K562 (cell line): ENCODE measurements at regions not wholly inside any gene's neighbourhood (a gene's known extent, or its start where the extent isn't known, plus 50 kb on each side); places are given as distances from the start of the nearest gene placed in this dataset.

Experiments used
- ATAC-seq: fragments of 200-7000 bp; cut with Tn5 transposase; 3 replicates; pipeline ENCODE4 v1.9.1; 2020; ENCODE audit warnings: moderate library complexity
- BruUV-seq: library from RNA; stranded (reverse); fragments of 400-500 nt; replicated peaks from 2 replicates; lab custom pipeline; 2021; lab: Mats Ljungman, UMichigan
- CTCF ChIA-PET: fragments of 300-600 bp; formaldehyde crosslinking; extraction: SDS; loops from one replicate; lab custom pipeline; 2021; ENCODE audit warnings: low intra/inter-chr PET ratio; lab: Yijun Ruan, JAX
- POLR2A ChIA-PET: fragments of 300-600, 350-650 bp; sonication (Branson Sonifier 250); formaldehyde crosslinking; extraction: SDS; loops from one replicate; lab custom pipeline; 2021; ENCODE audit warnings: antibody characterized with exemption, inconsistent platforms; lab: Yijun Ruan, JAX
- DNase-seq, 4 experiments: peaks; one replicate each; pipeline versions ENCODE4 v3.0.0 to v3.0.0-alpha.2; 2011 to 2018; ENCODE audit warnings: low spot score in 3 of 4, mixed read lengths in 3 of 4; ENCODE audit errors: extremely low read depth in 1 of 4
- FAIRE-seq: peaks from 2 replicates; lab custom pipeline; 2011; peaks lifted over from hg19 to GRCh38; lab: Jason Lieb, UNC
- H2AFZ ChIP-seq: 2 replicates; pipeline ENCODE4 v1.6.0; 2011; ENCODE audit warnings: low read depth, low read length, control low read depth, inconsistent platforms
- H3K27ac ChIP-seq: fragments of 200-600 bp; 3 replicates; pipeline ENCODE4 v1.8.0; 2011; ENCODE audit warnings: low read depth, mild to moderate bottlenecking, control low read depth, inconsistent platforms, low read length, moderate library complexity, mixed read lengths; ENCODE audit errors: extremely low read depth
- H3K27me3 ChIP-seq, 2 experiments: fragments of 300-600 bp in 1 of 2; 2 replicates in 1 of 2; 3 replicates in 1 of 2; pipeline versions ENCODE4 v1.6.0 to v1.8.0; 2011; ENCODE audit warnings: inconsistent platforms in 2 of 2, low read length in 2 of 2, mild to moderate bottlenecking in 1 of 2, mixed read lengths in 1 of 2, moderate library complexity in 1 of 2; ENCODE audit not compliant: control insufficient read depth in 2 of 2, insufficient read depth in 2 of 2
- H3K36me3 ChIP-seq: fragments of 300-600 bp; 3 replicates; pipeline ENCODE4 v1.8.0; 2011; ENCODE audit warnings: mild to moderate bottlenecking, low read length, inconsistent platforms; ENCODE audit not compliant: control insufficient read depth, insufficient read depth
- H3K4me1 ChIP-seq, 2 experiments: fragments of 200-600 bp in 1 of 2; replicated peaks in 1 of 2; 2 replicates in 1 of 2; 3 replicates in 1 of 2; pipeline versions ENCODE4 v1.5.1 to v1.8.0; 2011; ENCODE audit warnings: inconsistent platforms in 2 of 2, low read length in 2 of 2, mild to moderate bottlenecking in 1 of 2, mixed read lengths in 1 of 2, moderate library complexity in 1 of 2; ENCODE audit not compliant: control insufficient read depth in 2 of 2, insufficient read depth in 2 of 2
- H3K4me2 ChIP-seq: 2 replicates; pipeline ENCODE4 v1.6.1; 2011; ENCODE audit warnings: low read length, control low read depth, inconsistent platforms, mixed read lengths; ENCODE audit not compliant: insufficient read depth
- H3K4me3 ChIP-seq: fragments of 200-600 bp; sonication (generic), shearing (Covaris generic); 2 replicates; pipeline ENCODE4 v1.5.1; 2016; ENCODE audit warnings: control low read depth, inconsistent platforms
- H3K79me2 ChIP-seq: fragments of 200-600 bp; 3 replicates; pipeline ENCODE4 v1.8.0; 2011; ENCODE audit warnings: low read length, inconsistent platforms; ENCODE audit not compliant: control insufficient read depth, insufficient read depth
- H3K9ac ChIP-seq, 2 experiments: 2 replicates each; pipeline versions ENCODE4 v1.6.0 to v1.6.1; 2011; ENCODE audit warnings: low read depth in 2 of 2, low read length in 2 of 2, control low read depth in 1 of 2, inconsistent platforms in 1 of 2, mild to moderate bottlenecking in 1 of 2, mixed read lengths in 1 of 2; ENCODE audit not compliant: insufficient read depth in 1 of 2
- H3K9me1 ChIP-seq: one replicate; pipeline ENCODE4 v1.6.0; 2011; ENCODE audit warnings: inconsistent platforms, mild to moderate bottlenecking, low read length, moderate library complexity; ENCODE audit not compliant: control insufficient read depth, insufficient read depth
- H3K9me3 ChIP-seq: replicated peaks from 2 replicates; pipeline ENCODE4 v1.5.1; 2011; ENCODE audit warnings: low read depth, low read length, inconsistent platforms; ENCODE audit not compliant: control insufficient read depth, insufficient read depth
- H4K20me1 ChIP-seq: replicated peaks from 2 replicates; pipeline ENCODE4 v1.6.1; 2011; ENCODE audit warnings: low read length, inconsistent platforms, mixed read lengths; ENCODE audit not compliant: control insufficient read depth, insufficient read depth
- CEBPB ChIP-seq: fragments of 450-650 bp; IDR thresholded peaks from 2 replicates; pipeline ENCODE4 v1.6.1; 2016; ENCODE audit warnings: missing genetic modification characterization, missing compliant biosample characterization
- ERF ChIP-seq: fragments of 450-650 bp; formaldehyde crosslinking; IDR thresholded peaks from 2 replicates; pipeline ENCODE4 v1.4.0; 2020; ENCODE audit warnings: mild to moderate bottlenecking, mixed read lengths
- ESRRA ChIP-seq: fragments of 450-650 bp; IDR thresholded peaks from 2 replicates; pipeline ENCODE4 v1.6.1; 2014; ENCODE audit warnings: low read depth, mild to moderate bottlenecking, moderate library complexity, borderline replicate concordance
- HDAC2 ChIP-seq: fragments of 450-650 bp; IDR thresholded peaks from 2 replicates; pipeline ENCODE4 v1.6.1; 2016; ENCODE audit warnings: mild to moderate bottlenecking
- HEY1 ChIP-seq: fragments of 250-450 bp; sonication (Bioruptor Pico); IDR thresholded peaks from 2 replicates; pipeline ENCODE4 v1.5.0; 2020; ENCODE audit warnings: mild to moderate bottlenecking, moderate library complexity, borderline replicate concordance
- KDM2B ChIP-seq: fragments of 250-450 bp; sonication (Bioruptor Pico); IDR thresholded peaks from 2 replicates; pipeline ENCODE4 v1.8.0; 2021; ENCODE audit warnings: mild to moderate bottlenecking, moderate library complexity
- NR4A1 ChIP-seq, 2 experiments: fragments of 250-450 bp in 1 of 2; fragments of 450-650 bp in 1 of 2; sonication (Bioruptor Pico) in 1 of 2; IDR thresholded peaks; 2 replicates each; pipeline versions ENCODE4 v1.4.0 to v1.6.1; 2016 to 2020; ENCODE audit warnings: mild to moderate bottlenecking in 2 of 2, missing compliant biosample characterization in 1 of 2, missing genetic modification characterization in 1 of 2, moderate library complexity in 1 of 2
- PHF8 ChIP-seq: fragments of 200-600 bp; sonication (generic); IDR thresholded peaks from 2 replicates; pipeline ENCODE4 v1.6.1; 2012; ENCODE audit warnings: mixed run types, mild to moderate bottlenecking, inconsistent platforms, low read length, moderate library complexity, borderline replicate concordance
- PHTF2 ChIP-seq: fragments of 250-450 bp; sonication (Bioruptor Pico); IDR thresholded peaks from 2 replicates; pipeline ENCODE4 v1.5.0; 2021; ENCODE audit warnings: mild to moderate bottlenecking
- RBFOX2 ChIP-seq: fragments of 200-400 bp; formaldehyde crosslinking; IDR thresholded peaks from 2 replicates; pipeline ENCODE4 v1.6.1; 2017; ENCODE audit warnings: low read depth, mild to moderate bottlenecking, low read length, moderate library complexity
- XRCC3 ChIP-seq: fragments of 450-650 bp; IDR thresholded peaks from 2 replicates; pipeline ENCODE4 v1.6.1; 2017; ENCODE audit warnings: mild to moderate bottlenecking, moderate library complexity
- ZBTB8A ChIP-seq: fragments of 450-650 bp; IDR thresholded peaks from 2 replicates; pipeline ENCODE4 v1.6.1; 2018; ENCODE audit warnings: mild to moderate bottlenecking, moderate library complexity; ENCODE audit not compliant: partially characterized antibody
- ZNF77 ChIP-seq: fragments of 250-450 bp; sonication (Bioruptor Pico); IDR thresholded peaks from 2 replicates; pipeline ENCODE4 v1.5.0; 2020
- WGBS: fragments of 100-300 bp; shearing (Covaris generic); methylation state at CpG from one replicate; pipeline ENCODE4 v1.1.6; 2016; ENCODE audit warnings: low coverage, mixed read lengths; ENCODE audit not compliant: insufficient coverage; ENCODE audit errors: missing lambda C conversion rate; 5-methylcytosine and 5-hydroxymethylcytosine counted together
- in situ Hi-C: fragments of 300-500 bp; cut with MboI; formaldehyde crosslinking; loops from 4 replicates; pipeline ENCODE4 v1.15.0; 2018; ENCODE audit warnings: inconsistent platforms, mixed read lengths
- intact Hi-C: fragments of 100-400 bp; cut with micrococcal nuclease; formaldehyde crosslinking; loops from 2 replicates; pipeline ENCODE4 v1.14.2; 2022
- TF ChIP-seq, protein P1 (sequence below), 2 experiments: fragments of 450-650 bp in 1 of 2; sonication (generic) in 1 of 2; formaldehyde crosslinking in 1 of 2; IDR thresholded peaks in 1 of 2; conservative IDR thresholded peaks in 1 of 2; 2 replicates each; pipeline versions ENCODE4 v1.6.1 to v1.8.1; 2016 to 2023; ENCODE audit warnings: mild to moderate bottlenecking in 2 of 2, moderate library complexity in 2 of 2, inconsistent platforms in 1 of 2, missing genetic modification reagents in 1 of 2
- TF ChIP-seq, protein P2 (sequence below): fragments of 450-650 bp; IDR thresholded peaks from 2 replicates; pipeline ENCODE4 v1.6.1; 2018; ENCODE audit warnings: mild to moderate bottlenecking, low read depth; ENCODE audit not compliant: partially characterized antibody
- TF ChIP-seq, protein P3 (sequence below): fragments of 250-450 bp; sonication (Bioruptor Pico); IDR thresholded peaks from 2 replicates; pipeline ENCODE4 v1.8.0; 2022; ENCODE audit warnings: moderate library complexity, mild to moderate bottlenecking, inconsistent platforms
- TF ChIP-seq, protein P4 (sequence below): fragments of 250-450 bp; sonication (Bioruptor Pico); IDR thresholded peaks from 2 replicates; pipeline ENCODE4 v1.5.0; 2021; ENCODE audit warnings: mild to moderate bottlenecking, borderline replicate concordance

DNA sequence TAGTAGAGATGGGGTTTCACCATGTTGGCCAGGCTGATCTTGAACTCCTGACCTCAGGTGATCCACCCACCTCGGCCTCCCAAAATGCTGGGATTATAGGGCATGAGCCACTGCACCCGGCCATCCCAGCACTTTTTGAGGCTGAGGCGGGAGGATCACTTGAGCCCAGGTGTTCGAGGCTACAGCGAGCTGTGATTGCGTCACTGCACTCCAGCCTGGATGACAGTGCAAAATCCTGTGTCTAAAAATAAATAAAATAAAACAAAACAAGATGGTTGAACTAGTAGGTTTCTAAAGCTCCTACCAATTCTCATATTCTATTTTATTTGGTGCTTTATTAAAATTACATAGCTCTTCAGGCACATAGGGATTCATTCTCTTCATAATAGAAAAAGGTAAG, 890.3 kb upstream of the AUTS2 start (continued):
- TF ChIP-seq ZNF77, result no peak
- peak; percentile 63; the same call in 1 of the 2 replicates for TF ChIP-seq CEBPB (tag)
- TF ChIP-seq PHTF2 (CRISPR knock-in tag), result no peak
- no peak for TF ChIP-seq ESRRA
- no peak for TF ChIP-seq PHF8
- no peak for TF ChIP-seq XRCC3
- TF ChIP-seq, protein P1, sequence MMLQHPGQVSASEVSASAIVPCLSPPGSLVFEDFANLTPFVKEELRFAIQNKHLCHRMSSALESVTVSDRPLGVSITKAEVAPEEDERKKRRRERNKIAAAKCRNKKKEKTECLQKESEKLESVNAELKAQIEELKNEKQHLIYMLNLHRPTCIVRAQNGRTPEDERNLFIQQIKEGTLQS (IDR thresholded peaks at IDR 0.05), result peak; percentile 75
- TF ChIP-seq, protein P1 (CRISPR knock-in tag; conservative IDR thresholded peaks at IDR 0.05), result no peak
- no peak for TF ChIP-seq HDAC2

DNA sequence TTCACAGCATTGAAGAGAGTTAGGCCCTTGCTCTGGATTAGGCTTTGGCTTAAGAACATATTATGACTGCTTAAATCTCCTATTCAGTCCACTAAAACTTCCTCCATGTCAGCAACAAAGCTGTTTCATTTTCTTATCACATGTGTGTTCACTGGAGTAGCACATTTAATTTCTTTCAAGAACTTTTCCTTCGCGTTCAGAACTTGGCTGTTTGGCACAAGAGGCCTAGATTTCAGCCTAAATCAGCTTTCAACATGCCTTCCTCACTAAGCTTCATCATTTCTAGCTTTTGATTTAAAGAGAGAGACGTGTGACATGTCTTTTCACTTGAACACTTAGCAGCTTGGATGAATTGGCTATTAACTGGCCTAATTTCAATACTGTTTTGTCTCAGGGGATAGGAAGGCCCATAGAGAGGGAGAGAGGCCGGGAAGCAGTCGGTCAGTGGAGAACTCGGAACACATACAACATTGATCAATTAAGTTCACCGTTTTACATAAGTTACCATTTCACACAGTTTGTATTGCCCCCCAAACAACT, 885.2 kb upstream of the AUTS2 start:
- CTCF ChIA-PET, result no interaction called here
- in situ Hi-C loops, result no loop called here
- no peak for ATAC-seq
- Histone ChIP-seq H3K79me2 (no peaks in the 10 kb centered on the region), H3K9ac (no peak overlapping the region), H3K4me3 (no peak overlapping the region), H3K27me3 (no peaks in the 10 kb centered on the region), H3K9me1 (no peaks in the 10 kb centered on the region), H3K36me3 (no peaks in the 10 kb centered on the region), H3K4me2 (no peak overlapping the region), H3K9me3 (no peaks in the 10 kb centered on the region), H3K4me1 (no peaks in the 10 kb centered on the region), H3K27ac (no peak overlapping the region), H4K20me1 (no peaks in the 10 kb centered on the region), H2AFZ (no peak overlapping the region)
- no peak for FAIRE-seq
- WGBS, result 0% methylated on average over 7 of the region's 7 CpGs
- intact Hi-C loops, result no loop called here
- BruUV-seq, result no TSS peak
- no peak for DNase-seq
- POLR2A ChIA-PET, result interaction anchor here (0.6 to 0.7 kb wide), 3 partner anchors 13 to 883 kb away, joined by 3 read pairs; no protein-coding TSS in a partner anchor
- TF ChIP-seq RBFOX2, result no peak
- TF ChIP-seq, protein P2, sequence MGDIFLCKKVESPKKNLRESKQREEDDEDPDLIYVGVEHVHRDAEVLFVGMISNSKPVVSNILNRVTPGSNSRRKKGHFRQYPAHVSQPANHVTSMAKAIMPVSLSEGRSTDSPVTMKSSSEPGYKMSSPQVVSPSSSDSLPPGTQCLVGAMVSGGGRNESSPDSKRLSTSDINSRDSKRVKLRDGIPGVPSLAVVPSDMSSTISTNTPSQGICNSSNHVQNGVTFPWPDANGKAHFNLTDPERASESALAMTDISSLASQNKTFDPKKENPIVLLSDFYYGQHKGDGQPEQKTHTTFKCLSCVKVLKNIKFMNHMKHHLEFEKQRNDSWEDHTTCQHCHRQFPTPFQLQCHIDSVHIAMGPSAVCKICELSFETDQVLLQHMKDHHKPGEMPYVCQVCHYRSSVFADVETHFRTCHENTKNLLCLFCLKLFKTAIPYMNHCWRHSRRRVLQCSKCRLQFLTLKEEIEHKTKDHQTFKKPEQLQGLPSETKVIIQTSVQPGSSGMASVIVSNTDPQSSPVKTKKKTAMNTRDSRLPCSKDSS, result no peak
- TF ChIP-seq NR4A1 (CRISPR knock-in tag; IDR thresholded peaks at IDR 0.05), result no peak
- TF ChIP-seq NR4A1 (tag; IDR thresholded peaks at IDR 0.05), result no peak
- TF ChIP-seq ERF (CRISPR knock-in tag), result no peak
- no peak for TF ChIP-seq KDM2B
- TF ChIP-seq HEY1 (CRISPR knock-in tag), result no peak
- no peak for TF ChIP-seq ZBTB8A
- TF ChIP-seq, protein P3, sequence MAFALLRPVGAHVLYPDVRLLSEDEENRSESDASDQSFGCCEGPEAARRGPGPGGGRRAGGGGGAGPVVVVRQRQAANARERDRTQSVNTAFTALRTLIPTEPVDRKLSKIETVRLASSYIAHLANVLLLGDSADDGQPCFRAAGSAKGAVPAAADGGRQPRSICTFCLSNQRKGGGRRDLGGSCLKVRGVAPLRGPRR (CRISPR knock-in tag), result no peak
- TF ChIP-seq, protein P4, sequence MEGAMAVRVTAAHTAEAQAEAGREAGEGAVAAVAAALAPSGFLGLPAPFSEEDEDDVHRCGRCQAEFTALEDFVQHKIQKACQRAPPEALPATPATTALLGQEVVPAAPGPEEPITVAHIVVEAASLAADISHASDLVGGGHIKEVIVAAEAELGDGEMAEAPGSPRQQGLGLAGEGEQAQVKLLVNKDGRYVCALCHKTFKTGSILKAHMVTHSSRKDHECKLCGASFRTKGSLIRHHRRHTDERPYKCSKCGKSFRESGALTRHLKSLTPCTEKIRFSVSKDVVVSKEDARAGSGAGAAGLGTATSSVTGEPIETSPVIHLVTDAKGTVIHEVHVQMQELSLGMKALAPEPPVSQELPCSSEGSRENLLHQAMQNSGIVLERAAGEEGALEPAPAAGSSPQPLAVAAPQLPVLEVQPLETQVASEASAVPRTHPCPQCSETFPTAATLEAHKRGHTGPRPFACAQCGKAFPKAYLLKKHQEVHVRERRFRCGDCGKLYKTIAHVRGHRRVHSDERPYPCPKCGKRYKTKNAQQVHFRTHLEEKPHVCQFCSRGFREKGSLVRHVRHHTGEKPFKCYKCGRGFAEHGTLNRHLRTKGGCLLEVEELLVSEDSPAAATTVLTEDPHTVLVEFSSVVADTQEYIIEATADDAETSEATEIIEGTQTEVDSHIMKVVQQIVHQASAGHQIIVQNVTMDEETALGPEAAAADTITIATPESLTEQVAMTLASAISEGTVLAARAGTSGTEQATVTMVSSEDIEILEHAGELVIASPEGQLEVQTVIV (CRISPR knock-in tag), result no peak
